GM23338 (cell line): ENCODE measurements at regions not wholly inside any gene's neighbourhood (a gene's known extent, or its start where the extent isn't known, plus 50 kb on each side); places are given as distances from the start of the nearest gene placed in this dataset.

Experiments
- ATAC-seq: fragments of 200-7000 bp; cut with Tn5 transposase; 3 replicates; pipeline ENCODE4 v1.9.1; 2020
- DNase-seq: peaks from one replicate; pipeline ENCODE4 v3.0.0-alpha.2; 2015; ENCODE audit warnings: low spot score
- H2AFZ ChIP-seq: fragments of 200-600 bp; sonication (generic); 2 replicates; pipeline ENCODE4 v1.8.0; 2016; ENCODE audit warnings: antibody characterized with exemption, mild to moderate bottlenecking, moderate library complexity
- H3F3A ChIP-seq: fragments of 200-600 bp; sonication (generic); replicated peaks from 2 replicates; pipeline ENCODE4 v1.8.0; 2017; ENCODE audit warnings: antibody characterized with exemption, mixed run types, low read depth
- H3K27ac ChIP-seq: fragments of 200-600 bp; sonication (generic); 2 replicates; pipeline ENCODE4 v1.6.1; 2016; ENCODE audit warnings: low read depth
- H3K27me3 ChIP-seq: fragments of 200-600 bp; sonication (generic); 2 replicates; pipeline ENCODE4 v1.8.0; 2016; ENCODE audit warnings: mild to moderate bottlenecking, mixed run types, moderate library complexity; ENCODE audit not compliant: insufficient read depth
- H3K36me3 ChIP-seq: fragments of 200-600 bp; sonication (generic); 2 replicates; pipeline ENCODE4 v1.8.0; 2016; ENCODE audit warnings: mild to moderate bottlenecking; ENCODE audit not compliant: insufficient read depth
- H3K4me1 ChIP-seq: fragments of 200-600 bp; sonication (generic); 2 replicates; pipeline ENCODE4 v1.8.0; 2016; ENCODE audit warnings: mild to moderate bottlenecking, moderate library complexity; ENCODE audit not compliant: insufficient read depth
- H3K4me2 ChIP-seq: fragments of 200-600 bp; sonication (generic); 2 replicates; pipeline ENCODE4 v1.7.1; 2017; ENCODE audit warnings: mixed run types
- H3K4me3 ChIP-seq: fragments of 200-600 bp; sonication (generic); 2 replicates; pipeline ENCODE4 v1.6.1; 2016; ENCODE audit warnings: mixed run types
- H3K79me2 ChIP-seq: fragments of 200-600 bp; sonication (generic); replicated peaks from 2 replicates; pipeline ENCODE4 v1.8.0; 2017; ENCODE audit warnings: mild to moderate bottlenecking; ENCODE audit not compliant: insufficient read depth
- H3K9me2 ChIP-seq: fragments of 200-600 bp; sonication (generic); 2 replicates; pipeline ENCODE4 v1.8.0; 2017; ENCODE audit not compliant: insufficient read depth
- H4K20me1 ChIP-seq: fragments of 200-600 bp; sonication (generic); replicated peaks from 2 replicates; pipeline ENCODE4 v1.8.0; 2017; ENCODE audit warnings: mild to moderate bottlenecking; ENCODE audit not compliant: insufficient read depth
- H3K27ac Mint-ChIP-seq: 2 replicates; pipeline ENCODE4 v1.8.0; 2020; ENCODE audit warnings: inconsistent platforms, mild to moderate bottlenecking, moderate library complexity, mixed read lengths
- H3K27me3 Mint-ChIP-seq: 3 replicates; pipeline ENCODE4 v1.8.0; 2022; ENCODE audit warnings: low read depth, mild to moderate bottlenecking, moderate library complexity, mixed read lengths, inconsistent platforms; ENCODE audit not compliant: insufficient read depth, poor library complexity
- H3K36me3 Mint-ChIP-seq: 3 replicates; pipeline ENCODE4 v1.8.0; 2021; ENCODE audit warnings: low read depth, mild to moderate bottlenecking, inconsistent platforms, moderate library complexity, mixed read lengths
- H3K4me1 Mint-ChIP-seq: 3 replicates; pipeline ENCODE4 v1.8.0; 2020; ENCODE audit warnings: mild to moderate bottlenecking, inconsistent platforms, mixed read lengths
- H3K4me3 Mint-ChIP-seq: 3 replicates; pipeline ENCODE4 v1.8.0; 2021; ENCODE audit warnings: moderate library complexity, mild to moderate bottlenecking, inconsistent platforms, mixed read lengths
- H3K9me3 Mint-ChIP-seq: 3 replicates; pipeline ENCODE4 v1.8.0; 2020; ENCODE audit warnings: moderate library complexity, mild to moderate bottlenecking, inconsistent platforms, mixed read lengths
- CREB1 ChIP-seq: fragments of 250-450 bp; sonication (Bioruptor Pico); IDR thresholded peaks from 2 replicates; pipeline ENCODE4 v1.5.0; 2020; ENCODE audit warnings: low read depth, mild to moderate bottlenecking, moderate library complexity
- CTCF ChIP-seq, 2 experiments: fragments of 200-600 bp in 1 of 2; sonication (generic) in 1 of 2; conservative IDR thresholded peaks; 2 replicates each; pipeline versions ENCODE4 v1.5.1 to v1.6.1; 2016 to 2017; ENCODE audit warnings: antibody characterized with exemption in 2 of 2, low read depth in 2 of 2, mild to moderate bottlenecking in 2 of 2, moderate library complexity in 1 of 2
- ETS1 ChIP-seq: IDR thresholded peaks from 2 replicates; pipeline ENCODE4 v1.6.1; 2016; ENCODE audit warnings: antibody characterized with exemption
- EZH2 ChIP-seq: fragments of 200-600 bp; sonication (generic); IDR thresholded peaks from one replicate; pipeline ENCODE4 v1.8.0; 2017; ENCODE audit warnings: antibody characterized with exemption, mild to moderate bottlenecking, low read depth; ENCODE audit not compliant: unreplicated experiment
- EZH2phosphoT487 ChIP-seq: fragments of 200-600 bp; sonication (generic); IDR thresholded peaks from one replicate; pipeline ENCODE4 v1.8.1; 2018; ENCODE audit warnings: antibody characterized with exemption; ENCODE audit not compliant: unreplicated experiment
- JUNB ChIP-seq: IDR thresholded peaks from one replicate; pipeline ENCODE4 v1.6.1; 2016; ENCODE audit warnings: antibody characterized with exemption; ENCODE audit not compliant: unreplicated experiment
- NANOG ChIP-seq: IDR thresholded peaks from 2 replicates; pipeline ENCODE4 v1.6.1; 2016; ENCODE audit warnings: antibody characterized with exemption, borderline replicate concordance
- POLR2AphosphoS5 ChIP-seq: IDR thresholded peaks from 2 replicates; pipeline ENCODE4 v1.6.1; 2016; ENCODE audit warnings: antibody characterized with exemption, low read depth
- REST ChIP-seq: IDR thresholded peaks from one replicate; pipeline ENCODE4 v1.6.1; 2018; ENCODE audit warnings: antibody characterized with exemption; ENCODE audit not compliant: unreplicated experiment
- STAT1 ChIP-seq: IDR thresholded peaks from one replicate; pipeline ENCODE4 v1.6.1; 2016; ENCODE audit warnings: antibody characterized with exemption; ENCODE audit not compliant: unreplicated experiment
- ZNF114 ChIP-seq: fragments of 250-450 bp; sonication (Bioruptor Pico); IDR thresholded peaks from 2 replicates; pipeline ENCODE4 v1.5.0; 2020; ENCODE audit warnings: mild to moderate bottlenecking, moderate library complexity
- ZNF331 ChIP-seq: fragments of 250-450 bp; sonication (Bioruptor Pico); IDR thresholded peaks from 2 replicates; pipeline ENCODE4 v1.5.0; 2020; ENCODE audit warnings: low read depth, mild to moderate bottlenecking, moderate library complexity
- ZNF462 ChIP-seq: fragments of 250-450 bp; sonication (Bioruptor Pico); IDR thresholded peaks from 2 replicates; pipeline ENCODE4 v1.5.0; 2020; ENCODE audit warnings: mild to moderate bottlenecking, moderate library complexity

- H3K4me2 ChIP-seq = no peak overlapping the region
- no peaks in the 10 kb centered on the region for H3K36me3 Mint-ChIP-seq
- H3K4me3 ChIP-seq = no peak overlapping the region
- no peaks in the 10 kb centered on the region for H4K20me1 ChIP-seq
- H3K4me3 Mint-ChIP-seq = no peak overlapping the region
- no peaks in the 10 kb centered on the region for H3K27me3 ChIP-seq
- H3K79me2 ChIP-seq = no peaks in the 10 kb centered on the region
- H3F3A ChIP-seq = no peaks in the 10 kb centered on the region
- no peak overlapping the region for H3K27ac ChIP-seq
- no peaks in the 10 kb centered on the region for H3K4me1 Mint-ChIP-seq
- H3K36me3 ChIP-seq = no peaks in the 10 kb centered on the region
- no peaks in the 10 kb centered on the region for H3K4me1 ChIP-seq
- TF ChIP-seq EZH2phosphoT487 (no peak), CREB1 (CRISPR knock-in tag) (no peak), JUNB (no peak), CTCF (conservative IDR thresholded peaks at IDR 0.05; ENCODE audit: low read depth in 2 of 2) (no peak), STAT1 (no peak), EZH2 (no peak), ZNF462 (CRISPR knock-in tag) (no peak), NANOG (no peak), ZNF114 (CRISPR knock-in tag) (no peak), ETS1 (no peak), POLR2AphosphoS5 (no peak), REST (no peak), ZNF331 (no peak)
- H2AFZ ChIP-seq = no peak overlapping the region
- H3K9me2 ChIP-seq = no peaks in the 10 kb centered on the region
- no peak overlapping the region for H3K27ac Mint-ChIP-seq
- ATAC-seq (no peak), DNase-seq (no peak)
- no peaks in the 10 kb centered on the region for H3K27me3 Mint-ChIP-seq
- H3K9me3 Mint-ChIP-seq = no peaks in the 10 kb centered on the region
Observed at GRCh38 chr12:19792028-19792427, 352.7 kb downstream of the AEBP2 start.
